ENCODE measurements at regions not wholly inside any gene's neighbourhood (a gene's known extent, or its start where the extent isn't known, plus 50 kb on each side); places are given as distances from the start of the nearest gene placed in this dataset.
"Not testable (repeated sequence)": the region's sequence is repeated elsewhere in the genome, so short reads cannot be mapped to it uniquely, and the experiment has no call there.

DNA sequence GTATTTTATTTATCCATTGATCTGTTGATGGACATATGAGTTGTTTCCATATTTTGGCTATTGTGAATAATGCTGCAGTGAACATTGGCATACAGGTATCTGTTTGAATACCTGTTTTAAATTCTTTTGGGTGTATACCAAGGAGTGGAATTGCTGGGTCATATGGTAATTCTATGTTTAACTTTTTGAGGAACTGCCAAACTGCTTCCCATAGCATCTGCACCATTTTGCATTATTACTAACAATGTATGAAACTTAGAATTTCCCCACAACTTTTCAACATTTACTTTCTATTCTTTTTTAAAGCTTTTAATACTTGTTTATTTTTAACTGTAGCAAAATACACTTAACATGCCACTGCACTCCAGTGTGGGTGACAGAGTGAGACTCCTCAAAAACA is 57.0 kb upstream of the MSN start:
- DNase-seq: no peak

- no peak for DNase-seq
Measured at GRCh38 chrX:65610040-65610439, 57.4 kb upstream of the MSN start.

DNA sequence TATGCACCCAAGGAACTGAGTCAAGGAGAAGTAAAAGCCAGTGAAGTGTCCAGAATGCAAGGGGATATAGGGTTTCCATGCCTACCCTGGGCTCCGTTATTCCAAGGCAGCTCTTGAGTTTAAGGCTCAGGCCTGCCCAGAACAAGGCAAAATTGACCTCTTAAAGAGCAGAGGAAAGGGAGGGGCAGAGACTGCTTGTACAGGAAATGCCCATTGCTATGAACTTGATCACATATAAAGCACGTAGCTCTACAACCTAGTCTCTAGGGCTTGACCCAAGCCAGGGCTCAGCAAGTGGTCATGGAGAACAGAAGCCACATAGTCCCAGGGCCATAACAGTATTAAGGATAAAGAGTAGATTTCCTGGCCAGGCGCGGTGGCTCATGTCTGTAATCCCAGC is 58.2 kb upstream of the MSN start:
- DNase-seq: no peak

- DNase-seq: no peak
Measured at GRCh38 chrX:65608026-65608425, 59.4 kb upstream of the MSN start.

GRCh38 chrX:65607070-65607742 is 60.2 kb upstream of the MSN start:
- no peak for DNase-seq

DNA sequence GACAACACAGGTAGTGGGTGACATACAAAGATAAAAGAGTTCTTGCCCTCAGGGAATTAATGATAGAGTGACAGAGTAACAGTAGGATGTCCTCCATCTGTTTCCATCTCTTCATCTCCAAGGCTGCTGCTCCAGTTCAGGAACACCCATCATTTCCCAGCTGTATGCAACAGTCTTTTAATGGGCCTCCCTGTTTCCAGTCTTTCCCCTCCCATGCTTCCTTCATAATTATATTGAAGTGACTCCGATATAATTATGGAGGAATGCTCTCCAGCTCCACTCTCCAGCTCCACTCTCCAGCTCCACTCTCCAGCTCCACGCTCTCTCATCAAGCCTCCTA is 65.3 kb upstream of the MSN start:
- DNase-seq: no peak

GRCh38 chrX:65601530-65602220 is 65.8 kb upstream of the MSN start:
- DNase-seq: peak; percentile 19

- DNase-seq: no peak
Measured at GRCh38 chrX:65601126-65601525, 66.3 kb upstream of the MSN start.

DNA sequence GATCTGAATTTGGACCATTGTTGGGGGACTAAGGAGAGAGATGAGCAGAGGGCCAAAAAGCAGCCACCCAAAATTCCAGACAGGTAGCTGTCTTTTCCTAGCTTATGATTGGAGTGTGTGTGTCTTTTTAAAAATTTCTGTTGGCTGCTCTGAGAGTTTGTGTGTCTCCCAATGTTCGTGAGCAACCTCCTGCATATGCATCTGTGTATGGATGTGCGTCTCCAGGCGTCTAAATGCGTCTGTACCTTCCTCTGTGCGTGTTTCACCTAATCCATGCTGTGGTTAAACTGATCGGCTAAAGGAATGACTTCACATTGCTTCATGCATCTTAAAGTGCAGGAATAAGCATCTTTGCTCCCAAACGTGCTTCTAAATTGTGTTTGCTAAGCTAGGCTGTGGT is 65.5 kb upstream of the LAS1L start:
- DNase-seq: no peak

GRCh38 chrX:65598559-65599147 is 64.1 kb upstream of the LAS1L start:
- no peak for DNase-seq

GRCh38 chrX:65596270-65597034 is 61.9 kb upstream of the LAS1L start:
- DNase-seq: no peak

DNA sequence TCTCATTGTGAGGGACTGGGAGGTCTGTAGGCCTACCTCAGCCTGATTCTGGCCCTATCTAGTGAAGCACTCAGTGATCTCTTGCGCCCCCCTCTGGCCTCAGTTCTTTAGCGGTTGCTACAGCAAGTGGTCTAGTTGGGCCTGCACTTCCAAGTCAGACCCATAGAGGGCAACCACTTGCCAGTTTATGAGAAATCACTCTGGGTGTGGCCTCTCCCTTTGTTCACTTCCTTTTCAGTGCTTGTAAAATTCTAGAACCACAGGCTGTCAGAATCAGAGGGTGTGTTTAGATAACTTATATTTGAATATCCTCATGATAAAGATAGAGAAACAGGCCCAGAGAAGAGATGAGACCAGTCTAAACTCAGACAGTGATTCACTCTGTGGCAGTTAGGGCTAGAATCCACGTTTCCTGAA is 60.9 kb upstream of the LAS1L start:
- peak; percentile 94 for DNase-seq

DNA sequence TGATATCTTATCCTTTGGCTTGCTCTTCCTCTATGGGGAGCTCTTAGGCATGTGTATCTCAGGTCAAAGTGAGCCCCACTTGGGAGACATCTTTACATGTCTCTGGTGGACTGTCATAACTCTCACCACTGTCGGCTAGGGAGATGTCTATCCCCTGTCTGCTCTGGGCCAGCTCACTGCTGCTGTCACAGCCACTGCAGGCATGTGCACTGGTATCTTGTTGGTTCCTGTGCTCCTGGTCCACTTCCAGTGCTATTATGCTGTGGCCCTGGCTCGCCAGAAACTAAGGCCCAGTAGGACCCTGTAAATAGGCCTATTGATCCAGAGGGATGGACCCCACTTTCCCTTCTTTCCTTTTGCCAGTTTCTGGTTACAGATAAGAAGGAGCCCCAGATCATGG is 56.6 kb upstream of the LAS1L start:
- DNase-seq: no peak

DNA sequence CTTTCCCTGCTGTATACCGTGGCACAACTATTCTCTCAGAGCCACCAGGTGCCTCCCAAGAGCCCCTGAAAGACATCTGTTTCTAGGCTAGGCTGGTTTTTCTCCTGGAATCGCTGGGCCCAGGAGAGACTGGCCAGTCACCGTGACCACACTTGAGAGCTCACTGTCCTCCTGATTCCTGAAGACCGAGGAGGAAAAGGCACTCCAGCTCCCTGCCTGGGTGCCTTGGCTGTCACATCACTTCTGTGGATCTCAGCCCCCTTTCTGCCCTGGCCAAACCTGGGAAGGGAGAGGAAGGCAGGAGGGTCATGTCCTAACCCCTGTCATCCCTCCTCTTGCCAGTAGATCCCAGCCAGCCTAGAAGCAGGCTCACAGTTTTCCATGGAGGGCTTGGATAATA is 54.7 kb upstream of the LAS1L start:
- no peak for DNase-seq

- no peak for DNase-seq
Measured at GRCh38 chrX:65588795-65589194, 54.2 kb upstream of the LAS1L start.

GRCh38 chrX:65587616-65588526 is 53.3 kb upstream of the LAS1L start:
- peak; percentile 82 for DNase-seq

DNA sequence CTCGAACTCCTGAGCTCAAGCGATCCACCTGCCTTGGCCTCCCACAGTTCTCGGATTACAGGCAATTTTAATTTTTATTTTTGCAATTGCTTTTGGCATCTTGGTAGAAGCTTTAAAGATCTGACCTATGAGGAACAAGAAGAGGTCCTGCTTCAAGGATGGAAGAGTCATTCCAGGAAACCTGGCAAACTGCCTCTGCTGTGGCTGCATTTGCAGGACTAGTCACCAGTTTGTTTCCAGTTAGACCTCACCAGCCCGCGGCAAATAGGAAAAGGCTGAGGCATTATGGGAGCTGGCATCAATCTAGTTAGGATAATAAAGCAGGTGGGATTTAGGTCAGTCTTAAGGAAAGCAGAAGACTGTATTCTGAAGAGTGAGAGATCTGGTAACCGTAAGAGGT is 51.9 kb upstream of the LAS1L start:
- no peak for DNase-seq

- DNase-seq: not testable (repeated sequence)
Measured at GRCh38 chrX:65585226-65585625, 50.6 kb upstream of the LAS1L start.

Measured in tongue (tissue), 1 donor.